ENCODE measurements at regions not wholly inside any gene's neighbourhood (a gene's known extent, or its start where the extent isn't known, plus 50 kb on each side); places are given as distances from the start of the nearest gene placed in this dataset.

- TF ChIP-seq TOX (CRISPR knock-in tag; IDR thresholded peaks at IDR 0.05; ENCODE audit: borderline replicate concordance) (no peak), RARB (CRISPR knock-in tag; IDR thresholded peaks at IDR 0.05) (no peak), ZC3H10 (CRISPR knock-in tag; IDR thresholded peaks at IDR 0.05) (no peak), POU6F1 (CRISPR knock-in tag; IDR thresholded peaks at IDR 0.05; ENCODE audit: borderline replicate concordance, low read depth) (no peak), CREB5 (CRISPR knock-in tag; IDR thresholded peaks at IDR 0.05; ENCODE audit: low read depth) (no peak), PATZ1 (CRISPR knock-in tag; IDR thresholded peaks at IDR 0.05; ENCODE audit: borderline replicate concordance) (no peak)
Observed at GRCh38 chr15:38809621-38810020, 245.0 kb upstream of the RASGRP1 start.
